Right atrium auricular region (tissue), 2 donors: ENCODE measurements at regions not wholly inside any gene's neighbourhood (a gene's known extent, or its start where the extent isn't known, plus 50 kb on each side); places are given as distances from the start of the nearest gene placed in this dataset.
"Not testable (repeated sequence)": the region's sequence is repeated elsewhere in the genome, so short reads cannot be mapped to it uniquely, and the experiment has no call there.

Experiments used
- DNase-seq: peaks from one replicate; pipeline ENCODE4 v3.0.0-alpha.2; 2019; ENCODE audit warnings: low spot score
- H3K27ac ChIP-seq, 2 donors: fragments of 200-600 bp; sonication (generic); 1 replicate in 1 of 2; 2 replicates in 1 of 2; pipeline ENCODE4 v1.5.1; 2016 to 2019
- H3K27me3 ChIP-seq, 2 donors: fragments of 200-600 bp; sonication (generic); one replicate each; pipeline versions ENCODE4 v1.5.1 to v1.6.0; 2017 to 2019
- H3K36me3 ChIP-seq: fragments of 200-600 bp; sonication (generic); one replicate; pipeline ENCODE4 v1.5.1; 2016
- H3K4me1 ChIP-seq, 2 donors: fragments of 200-600 bp; sonication (generic); one replicate each; pipeline versions ENCODE4 v1.5.1 to v1.6.0; 2017 to 2019
- H3K4me3 ChIP-seq, 2 donors: fragments of 200-600 bp; sonication (generic); 1 replicate in 1 of 2; 2 replicates in 1 of 2; pipeline ENCODE4 v1.5.1; 2017 to 2019; ENCODE audit warnings: mild to moderate bottlenecking in 1 of 2, moderate library complexity in 1 of 2
- H3K9me3 ChIP-seq, 2 donors: fragments of 200-600 bp; sonication (generic); one replicate each; pipeline ENCODE4 v1.5.1; 2019
- TF ChIP-seq, protein P1 (sequence below), 2 donors: fragments of 200-600 bp; sonication (generic); IDR thresholded peaks; one replicate each; pipeline ENCODE4 v1.5.1; 2019; ENCODE audit warnings: antibody characterized with exemption in 2 of 2

DNA sequence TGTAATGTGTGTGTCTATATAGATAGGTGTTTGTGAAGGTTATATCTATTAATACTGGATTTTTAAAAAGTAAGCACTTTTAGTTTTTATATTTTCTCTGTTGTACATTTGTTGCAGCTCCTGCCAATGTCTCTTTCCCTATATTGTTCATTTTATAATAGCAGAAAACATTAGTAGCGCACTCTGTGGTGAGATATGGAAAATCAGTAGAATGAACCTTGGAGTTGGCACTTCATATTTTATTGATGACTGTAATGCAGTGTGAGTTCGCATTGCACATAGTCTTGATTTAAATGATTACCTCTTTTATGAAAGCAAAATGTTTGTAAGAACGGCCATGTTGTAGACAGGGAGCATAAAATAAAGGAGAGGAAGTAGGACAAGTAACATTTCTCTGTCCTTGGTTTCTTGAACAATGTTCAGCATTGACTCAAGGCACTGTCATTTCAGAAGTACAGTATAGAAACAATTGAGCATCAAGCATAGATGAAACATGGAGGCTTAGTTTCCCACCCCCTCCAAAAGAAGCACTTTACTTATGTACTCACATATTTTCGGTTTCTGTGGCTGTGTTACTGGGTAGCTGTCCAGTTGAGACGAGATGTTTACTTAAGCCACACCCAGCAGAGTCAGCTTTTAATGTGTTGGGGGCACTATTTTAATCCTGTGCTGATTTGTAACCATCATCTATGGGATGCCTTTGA lies 74.0 kb downstream of the TANC2 start:
- H3K27me3 ChIP-seq, result no peaks in the 10 kb centered on the region
- no peaks in the 10 kb centered on the region for H3K36me3 ChIP-seq
- peaks cover 0 to 10% of the 10 kb centered on the region in 2 donors for H3K4me1 ChIP-seq
- H3K27ac ChIP-seq, result no peak overlapping the region
- no peaks in the 10 kb centered on the region for H3K9me3 ChIP-seq
- DNase-seq, result no peak
- TF ChIP-seq, protein P1, sequence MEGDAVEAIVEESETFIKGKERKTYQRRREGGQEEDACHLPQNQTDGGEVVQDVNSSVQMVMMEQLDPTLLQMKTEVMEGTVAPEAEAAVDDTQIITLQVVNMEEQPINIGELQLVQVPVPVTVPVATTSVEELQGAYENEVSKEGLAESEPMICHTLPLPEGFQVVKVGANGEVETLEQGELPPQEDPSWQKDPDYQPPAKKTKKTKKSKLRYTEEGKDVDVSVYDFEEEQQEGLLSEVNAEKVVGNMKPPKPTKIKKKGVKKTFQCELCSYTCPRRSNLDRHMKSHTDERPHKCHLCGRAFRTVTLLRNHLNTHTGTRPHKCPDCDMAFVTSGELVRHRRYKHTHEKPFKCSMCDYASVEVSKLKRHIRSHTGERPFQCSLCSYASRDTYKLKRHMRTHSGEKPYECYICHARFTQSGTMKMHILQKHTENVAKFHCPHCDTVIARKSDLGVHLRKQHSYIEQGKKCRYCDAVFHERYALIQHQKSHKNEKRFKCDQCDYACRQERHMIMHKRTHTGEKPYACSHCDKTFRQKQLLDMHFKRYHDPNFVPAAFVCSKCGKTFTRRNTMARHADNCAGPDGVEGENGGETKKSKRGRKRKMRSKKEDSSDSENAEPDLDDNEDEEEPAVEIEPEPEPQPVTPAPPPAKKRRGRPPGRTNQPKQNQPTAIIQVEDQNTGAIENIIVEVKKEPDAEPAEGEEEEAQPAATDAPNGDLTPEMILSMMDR (IDR thresholded peaks at IDR 0.05), result no peak
- H3K4me3 ChIP-seq, result no peak overlapping the region

GRCh38 chr17:63040816-63041215 lies 74.8 kb downstream of the TANC2 start:
- Histone ChIP-seq H3K4me3 (no peak overlapping the region), H3K4me1 (peaks cover 0 to 10% of the 10 kb centered on the region in 2 donors), H3K9me3 (no peaks in the 10 kb centered on the region), H3K27ac (no peak overlapping the region), H3K36me3 (no peaks in the 10 kb centered on the region), H3K27me3 (no peaks in the 10 kb centered on the region)
- TF ChIP-seq, protein P1 (IDR thresholded peaks at IDR 0.05), result no peak
- DNase-seq, result no peak

GRCh38 chr17:63041251-63041650 lies 75.2 kb downstream of the TANC2 start:
- Histone ChIP-seq H3K9me3 (no peaks in the 10 kb centered on the region), H3K4me3 (no peak overlapping the region), H3K27me3 (no peaks in the 10 kb centered on the region), H3K36me3 (no peaks in the 10 kb centered on the region), H3K4me1 (peaks cover 0 to 10% of the 10 kb centered on the region in 2 donors), H3K27ac (no peak overlapping the region)
- TF ChIP-seq, protein P1 (IDR thresholded peaks at IDR 0.05), result no peak
- no peak for DNase-seq

GRCh38 chr17:63041722-63042121 lies 75.7 kb downstream of the TANC2 start:
- TF ChIP-seq, protein P1 (IDR thresholded peaks at IDR 0.05), result no peak
- Histone ChIP-seq H3K27ac (no peak overlapping the region), H3K36me3 (no peaks in the 10 kb centered on the region), H3K4me3 (no peak overlapping the region), H3K4me1 (peaks cover 0 to 10% of the 10 kb centered on the region in 2 donors), H3K27me3 (no peaks in the 10 kb centered on the region), H3K9me3 (no peaks in the 10 kb centered on the region)
- no peak for DNase-seq

- DNase-seq, result no peak
- Histone ChIP-seq H3K9me3 (no peaks in the 10 kb centered on the region), H3K36me3 (no peaks in the 10 kb centered on the region), H3K4me3 (no peak overlapping the region), H3K27me3 (no peaks in the 10 kb centered on the region), H3K4me1 (peaks cover 0 to 10% of the 10 kb centered on the region in 2 donors), H3K27ac (no peak overlapping the region)
- TF ChIP-seq, protein P1 (IDR thresholded peaks at IDR 0.05), result no peak
Measured at GRCh38 chr17:63042256-63042812, 76.3 kb downstream of the TANC2 start.

- H3K36me3 ChIP-seq, H3K27ac ChIP-seq, H3K27me3 ChIP-seq, H3K9me3 ChIP-seq, H3K4me3 ChIP-seq, H3K4me1 ChIP-seq, DNase-seq: not testable (repeated sequence)
Measured at GRCh38 chr17:63057560-63057959, 91.5 kb downstream of the TANC2 start.
